HepG2 (cell line): ENCODE measurements at regions not wholly inside any gene's neighbourhood (a gene's known extent, or its start where the extent isn't known, plus 50 kb on each side); places are given as distances from the start of the nearest gene placed in this dataset.
A peak's percentile ranks its signal among the peaks of the same experiment; 100 is the strongest.

Experiments used
- ARID3A ChIP-seq: IDR thresholded peaks from 2 replicates; pipeline ENCODE4 v1.6.1; 2012; ENCODE audit warnings: low read depth, low read length, improper control_type of control experiment
- DDIT3 ChIP-seq: sonication (generic); formaldehyde crosslinking; IDR thresholded peaks from 2 replicates; pipeline ENCODE4 v1.4.0; 2020; ENCODE audit warnings: mild to moderate bottlenecking, missing genetic modification reagents
- DMAP1 ChIP-seq: IDR thresholded peaks from 2 replicates; pipeline ENCODE4 v1.6.1; 2016
- ETS1 ChIP-seq: sonication (generic); formaldehyde crosslinking; IDR thresholded peaks from 2 replicates; pipeline ENCODE4 v1.4.0; 2020; ENCODE audit warnings: missing genetic modification reagents
- HNF1B ChIP-seq: sonication (generic); formaldehyde crosslinking; IDR thresholded peaks from 2 replicates; pipeline ENCODE4 v1.5.1; 2020; ENCODE audit warnings: mild to moderate bottlenecking, moderate library complexity, missing genetic modification reagents
- HNRNPL ChIP-seq: fragments of 200-400 bp; formaldehyde crosslinking; IDR thresholded peaks from 2 replicates; pipeline ENCODE4 v1.6.1; 2017; ENCODE audit warnings: mild to moderate bottlenecking, low read depth, low read length
- IRF9 ChIP-seq: sonication (generic); formaldehyde crosslinking; IDR thresholded peaks from 2 replicates; pipeline ENCODE4 v1.8.0; 2022; ENCODE audit warnings: missing genetic modification reagents, mild to moderate bottlenecking, borderline replicate concordance
- NR2F1 ChIP-seq, 2 experiments: fragments of 450-650 bp in 1 of 2; formaldehyde crosslinking in 1 of 2; IDR thresholded peaks; 2 replicates each; pipeline versions ENCODE4 v1.5.0 to v1.6.1; 2016 to 2020; ENCODE audit warnings: mild to moderate bottlenecking in 1 of 2, missing compliant biosample characterization in 1 of 2, missing genetic modification reagents in 1 of 2, moderate library complexity in 1 of 2
- PCBP1 ChIP-seq: fragments of 200-400 bp; formaldehyde crosslinking; IDR thresholded peaks from 2 replicates; pipeline ENCODE4 v1.6.1; 2017; ENCODE audit warnings: mild to moderate bottlenecking, low read depth, low read length, borderline replicate concordance
- RXRB ChIP-seq: IDR thresholded peaks from 2 replicates; pipeline ENCODE4 v1.6.1; 2016; ENCODE audit warnings: borderline replicate concordance, missing genetic modification reagents, missing compliant biosample characterization
- SAFB2 ChIP-seq: sonication (generic); formaldehyde crosslinking; IDR thresholded peaks from 2 replicates; pipeline ENCODE4 v1.5.1; 2020; ENCODE audit warnings: missing genetic modification reagents, low read depth, mild to moderate bottlenecking, borderline replicate concordance
- SMAD1 ChIP-seq: sonication (generic); formaldehyde crosslinking; IDR thresholded peaks from 2 replicates; pipeline ENCODE4 v1.4.0; 2020; ENCODE audit warnings: missing genetic modification reagents, low read depth, mild to moderate bottlenecking, borderline replicate concordance
- SNAPC2 ChIP-seq: sonication (generic); formaldehyde crosslinking; IDR thresholded peaks from 2 replicates; pipeline ENCODE4 v1.8.1; 2022; ENCODE audit warnings: mild to moderate bottlenecking, missing genetic modification reagents
- SP1 ChIP-seq, 2 experiments: fragments of 450-650 bp in 1 of 2; sonication (generic) in 1 of 2; formaldehyde crosslinking in 1 of 2; IDR thresholded peaks; 2 replicates each; pipeline versions ENCODE4 v1.4.0 to v1.6.1; 2016 to 2020; ENCODE audit warnings: missing genetic modification reagents in 1 of 2
- SUZ12 ChIP-seq: fragments of 150-350 bp; IDR thresholded peaks from 2 replicates; pipeline ENCODE4 v1.6.1; 2014; ENCODE audit warnings: low read depth, low read length
- ZBTB42 ChIP-seq: sonication (generic); formaldehyde crosslinking; IDR thresholded peaks from 2 replicates; pipeline ENCODE4 v1.5.0; 2020; ENCODE audit warnings: mild to moderate bottlenecking, missing genetic modification reagents
- ZFP62 ChIP-seq: sonication (generic); formaldehyde crosslinking; IDR thresholded peaks from 2 replicates; pipeline ENCODE4 v1.4.0; 2020; ENCODE audit warnings: missing genetic modification reagents
- ZNF34 ChIP-seq: sonication (generic); formaldehyde crosslinking; IDR thresholded peaks from 2 replicates; pipeline ENCODE4 v1.4.0; 2020; ENCODE audit warnings: mild to moderate bottlenecking, missing genetic modification reagents, borderline replicate concordance
- ZNF850 ChIP-seq: sonication (generic); formaldehyde crosslinking; conservative IDR thresholded peaks from 2 replicates; pipeline ENCODE4 v1.9.0; 2021; ENCODE audit warnings: mild to moderate bottlenecking, missing genetic modification reagents
- ZXDC ChIP-seq: sonication (generic); formaldehyde crosslinking; IDR thresholded peaks from 2 replicates; pipeline ENCODE4 v1.5.0; 2020; ENCODE audit warnings: mild to moderate bottlenecking, missing genetic modification reagents

GRCh38 chr16:80407265-80407987 lies 133.4 kb upstream of the DYNLRB2 start (continued):
- TF ChIP-seq SP1 (IDR thresholded peaks at IDR 0.05) (no peak), SP1 (CRISPR knock-in tag; IDR thresholded peaks at IDR 0.05) (no peak), ZXDC (CRISPR knock-in tag) (no peak), ZNF34 (CRISPR knock-in tag) (no peak), ZNF850 (CRISPR knock-in tag) (no peak), SMAD1 (no peak), RXRB (CRISPR knock-in tag) (peak; percentile 81), DDIT3 (no peak), DMAP1 (CRISPR knock-in tag) (no peak), SUZ12 (no peak), SNAPC2 (CRISPR knock-in tag) (no peak), PCBP1 (no peak), ARID3A (peak; percentile 91), ZFP62 (CRISPR knock-in tag) (no peak), NR2F1 (CRISPR knock-in tag; IDR thresholded peaks at IDR 0.05) (no peak), HNRNPL (no peak), SAFB2 (CRISPR knock-in tag) (no peak; the same call in 1 of the 2 replicates), ZBTB42 (CRISPR knock-in tag) (no peak), IRF9 (no peak; the same call in 1 of the 2 replicates), ETS1 (CRISPR knock-in tag) (no peak), HNF1B (peak; percentile 98)
